ENCODE measurements at regions not wholly inside any gene's neighbourhood (a gene's known extent, or its start where the extent isn't known, plus 50 kb on each side); places are given as distances from the start of the nearest gene placed in this dataset.
"Not testable (repeated sequence)": the region's sequence is repeated elsewhere in the genome, so short reads cannot be mapped to it uniquely, and the experiment has no call there.

- Histone ChIP-seq H3K27me3 (ENCODE audit: control insufficient read depth, insufficient read depth, low read length) (no peaks in the 10 kb centered on the region), H3K9me3 (ENCODE audit: control insufficient read depth, low read length) (no peaks in the 10 kb centered on the region), H3K4me1 (ENCODE audit: control insufficient read depth, insufficient read depth, low read length) (no peaks in the 10 kb centered on the region), H3K9ac (ENCODE audit: low read length) (no peak overlapping the region), H3K4me3 (ENCODE audit: low read length) (no peak overlapping the region), H3K36me3 (ENCODE audit: control insufficient read depth, insufficient read depth, low read length) (no peaks in the 10 kb centered on the region)
Measured at GRCh38 chr12:46516933-46517578, 144.5 kb upstream of the SLC38A2 start.

GRCh38 chr12:46516238-46516932, 143.8 kb upstream of the SLC38A2 start:
- H3K36me3 ChIP-seq (ENCODE audit: control insufficient read depth, insufficient read depth, low read length) = no peaks in the 10 kb centered on the region
- H3K4me3 ChIP-seq (ENCODE audit: low read length) = no peak overlapping the region
- no peaks in the 10 kb centered on the region for H3K27me3 ChIP-seq (ENCODE audit: control insufficient read depth, insufficient read depth, low read length)
- no peak overlapping the region for H3K9ac ChIP-seq (ENCODE audit: low read length)
- no peaks in the 10 kb centered on the region for H3K4me1 ChIP-seq (ENCODE audit: control insufficient read depth, insufficient read depth, low read length)
- H3K9me3 ChIP-seq (ENCODE audit: control insufficient read depth, low read length) = no peaks in the 10 kb centered on the region

- no peak overlapping the region for H3K4me3 ChIP-seq (ENCODE audit: low read length)
- no peak overlapping the region for H3K9ac ChIP-seq (ENCODE audit: low read length)
- H3K9me3 ChIP-seq (ENCODE audit: control insufficient read depth, low read length) = no peaks in the 10 kb centered on the region
- no peaks in the 10 kb centered on the region for H3K4me1 ChIP-seq (ENCODE audit: control insufficient read depth, insufficient read depth, low read length)
- no peaks in the 10 kb centered on the region for H3K27me3 ChIP-seq (ENCODE audit: control insufficient read depth, insufficient read depth, low read length)
- H3K36me3 ChIP-seq (ENCODE audit: control insufficient read depth, insufficient read depth, low read length) = no peaks in the 10 kb centered on the region
Measured at GRCh38 chr12:46515829-46516228, 143.3 kb upstream of the SLC38A2 start.

- H3K27me3 ChIP-seq (ENCODE audit: control insufficient read depth, insufficient read depth, low read length) = no peaks in the 10 kb centered on the region
- H3K4me1 ChIP-seq (ENCODE audit: control insufficient read depth, insufficient read depth, low read length) = no peaks in the 10 kb centered on the region
- H3K9me3 ChIP-seq (ENCODE audit: control insufficient read depth, low read length) = no peaks in the 10 kb centered on the region
- H3K36me3 ChIP-seq (ENCODE audit: control insufficient read depth, insufficient read depth, low read length) = no peaks in the 10 kb centered on the region
- H3K4me3 ChIP-seq (ENCODE audit: low read length) = no peak overlapping the region
- no peak overlapping the region for H3K9ac ChIP-seq (ENCODE audit: low read length)
Measured at GRCh38 chr12:46514886-46515285, 142.3 kb upstream of the SLC38A2 start.

- not testable (repeated sequence) for H3K4me3 ChIP-seq (ENCODE audit: low read length); H3K9ac ChIP-seq (ENCODE audit: low read length); H3K4me1 ChIP-seq (ENCODE audit: control insufficient read depth, insufficient read depth, low read length); H3K27me3 ChIP-seq (ENCODE audit: control insufficient read depth, insufficient read depth, low read length); H3K9me3 ChIP-seq (ENCODE audit: control insufficient read depth, low read length); H3K36me3 ChIP-seq (ENCODE audit: control insufficient read depth, insufficient read depth, low read length)
Measured at GRCh38 chr12:46510257-46510656, 137.7 kb upstream of the SLC38A2 start.

- Histone ChIP-seq H3K4me1 (ENCODE audit: control insufficient read depth, insufficient read depth, low read length) (no peaks in the 10 kb centered on the region), H3K9me3 (ENCODE audit: control insufficient read depth, low read length) (no peaks in the 10 kb centered on the region), H3K4me3 (ENCODE audit: low read length) (no peak overlapping the region), H3K9ac (ENCODE audit: low read length) (no peak overlapping the region), H3K36me3 (ENCODE audit: control insufficient read depth, insufficient read depth, low read length) (no peaks in the 10 kb centered on the region), H3K27me3 (ENCODE audit: control insufficient read depth, insufficient read depth, low read length) (no peaks in the 10 kb centered on the region)
Measured at GRCh38 chr12:46509135-46509534, 136.6 kb upstream of the SLC38A2 start.

- Histone ChIP-seq H3K4me3 (ENCODE audit: low read length) (no peak overlapping the region), H3K4me1 (ENCODE audit: control insufficient read depth, insufficient read depth, low read length) (no peaks in the 10 kb centered on the region), H3K36me3 (ENCODE audit: control insufficient read depth, insufficient read depth, low read length) (no peaks in the 10 kb centered on the region), H3K27me3 (ENCODE audit: control insufficient read depth, insufficient read depth, low read length) (no peaks in the 10 kb centered on the region), H3K9ac (ENCODE audit: low read length) (no peak overlapping the region), H3K9me3 (ENCODE audit: control insufficient read depth, low read length) (no peaks in the 10 kb centered on the region)
Measured at GRCh38 chr12:46508651-46509050, 136.1 kb upstream of the SLC38A2 start.

- no peaks in the 10 kb centered on the region for H3K27me3 ChIP-seq (ENCODE audit: control insufficient read depth, insufficient read depth, low read length)
Measured at GRCh38 chr12:46507766-46508165, 135.2 kb upstream of the SLC38A2 start.

GRCh38 chr12:46506961-46507360, 134.4 kb upstream of the SLC38A2 start:
- H3K27me3 ChIP-seq (ENCODE audit: control insufficient read depth, insufficient read depth, low read length) = no peaks in the 10 kb centered on the region
- no peak overlapping the region for H3K9ac ChIP-seq (ENCODE audit: low read length)
- no peak overlapping the region for H3K4me3 ChIP-seq (ENCODE audit: low read length)
- H3K9me3 ChIP-seq (ENCODE audit: control insufficient read depth, low read length) = no peaks in the 10 kb centered on the region
- H3K4me1 ChIP-seq (ENCODE audit: control insufficient read depth, insufficient read depth, low read length) = no peaks in the 10 kb centered on the region
- no peaks in the 10 kb centered on the region for H3K36me3 ChIP-seq (ENCODE audit: control insufficient read depth, insufficient read depth, low read length)

More at GRCh38 chr12:46507766-46508165, 135.2 kb upstream of the SLC38A2 start:
- Histone ChIP-seq H3K9me3 (ENCODE audit: control insufficient read depth, low read length) (no peaks in the 10 kb centered on the region), H3K9ac (ENCODE audit: low read length) (no peak overlapping the region), H3K4me1 (ENCODE audit: control insufficient read depth, insufficient read depth, low read length) (no peaks in the 10 kb centered on the region), H3K4me3 (ENCODE audit: low read length) (no peak overlapping the region), H3K36me3 (ENCODE audit: control insufficient read depth, insufficient read depth, low read length) (no peaks in the 10 kb centered on the region)

- no peaks in the 10 kb centered on the region for H3K27me3 ChIP-seq (ENCODE audit: control insufficient read depth, insufficient read depth, low read length)
- H3K9me3 ChIP-seq (ENCODE audit: control insufficient read depth, low read length) = no peaks in the 10 kb centered on the region
- no peak overlapping the region for H3K9ac ChIP-seq (ENCODE audit: low read length)
- H3K4me1 ChIP-seq (ENCODE audit: control insufficient read depth, insufficient read depth, low read length) = no peaks in the 10 kb centered on the region
- no peak overlapping the region for H3K4me3 ChIP-seq (ENCODE audit: low read length)
- no peaks in the 10 kb centered on the region for H3K36me3 ChIP-seq (ENCODE audit: control insufficient read depth, insufficient read depth, low read length)
Measured at GRCh38 chr12:46506198-46506597, 133.6 kb upstream of the SLC38A2 start.

GRCh38 chr12:46504494-46504893, 131.9 kb upstream of the SLC38A2 start:
- H3K4me1 ChIP-seq (ENCODE audit: control insufficient read depth, insufficient read depth, low read length) = no peaks in the 10 kb centered on the region
- H3K9ac ChIP-seq (ENCODE audit: low read length) = no peak overlapping the region
- no peak overlapping the region for H3K4me3 ChIP-seq (ENCODE audit: low read length)
- no peaks in the 10 kb centered on the region for H3K36me3 ChIP-seq (ENCODE audit: control insufficient read depth, insufficient read depth, low read length)
- H3K27me3 ChIP-seq (ENCODE audit: control insufficient read depth, insufficient read depth, low read length) = no peaks in the 10 kb centered on the region
- H3K9me3 ChIP-seq (ENCODE audit: control insufficient read depth, low read length) = no peaks in the 10 kb centered on the region

GRCh38 chr12:46503637-46504175, 131.1 kb upstream of the SLC38A2 start:
- no peaks in the 10 kb centered on the region for H3K36me3 ChIP-seq (ENCODE audit: control insufficient read depth, insufficient read depth, low read length)
- no peaks in the 10 kb centered on the region for H3K27me3 ChIP-seq (ENCODE audit: control insufficient read depth, insufficient read depth, low read length)
- no peak overlapping the region for H3K9ac ChIP-seq (ENCODE audit: low read length)
- H3K9me3 ChIP-seq (ENCODE audit: control insufficient read depth, low read length) = no peaks in the 10 kb centered on the region
- no peaks in the 10 kb centered on the region for H3K4me1 ChIP-seq (ENCODE audit: control insufficient read depth, insufficient read depth, low read length)
- no peak overlapping the region for H3K4me3 ChIP-seq (ENCODE audit: low read length)
